Kasumi-1 (cell line): ENCODE measurements at regions not wholly inside any gene's neighbourhood (a gene's known extent, or its start where the extent isn't known, plus 50 kb on each side); places are given as distances from the start of the nearest gene placed in this dataset.
"Not testable (repeated sequence)": the region's sequence is repeated elsewhere in the genome, so short reads cannot be mapped to it uniquely, and the experiment has no call there.

ENCODE experiments used
- DNase-seq, 2 experiments: peaks; one replicate each; lab custom pipeline; 2025; lab: John Stamatoyannopoulos, UW

GRCh38 chr9:21597284-21597683, 115.2 kb upstream of the IFNE start:
- DNase-seq = no peak

GRCh38 chr9:21598749-21599148, 116.6 kb upstream of the IFNE start:
- DNase-seq = no peak

- DNase-seq = peak in 1 of 2 experiments; percentile 1
Measured at GRCh38 chr9:21605489-21605931, 123.4 kb upstream of the IFNE start.

GRCh38 chr9:21607576-21607975, 125.5 kb upstream of the IFNE start:
- DNase-seq = no peak

GRCh38 chr9:21608200-21608599, 126.1 kb upstream of the IFNE start:
- no peak for DNase-seq

GRCh38 chr9:21609506-21609905, 127.4 kb upstream of the IFNE start:
- DNase-seq = no peak

GRCh38 chr9:21611891-21612290, 129.8 kb upstream of the IFNE start:
- DNase-seq = no peak

GRCh38 chr9:21615018-21615417, 132.9 kb upstream of the IFNE start:
- DNase-seq = no peak

GRCh38 chr9:21615446-21615845, 133.3 kb upstream of the IFNE start:
- DNase-seq = no peak

- DNase-seq = no peak
Measured at GRCh38 chr9:21616082-21616778, 134.1 kb upstream of the IFNE start.

GRCh38 chr9:21624675-21625644, 142.8 kb upstream of the IFNE start:
- no peak for DNase-seq

GRCh38 chr9:21626493-21626892, 144.4 kb upstream of the IFNE start:
- no peak for DNase-seq

GRCh38 chr9:21628954-21629353, 146.8 kb upstream of the IFNE start:
- DNase-seq = not testable (repeated sequence)

GRCh38 chr9:21634951-21635350, 152.8 kb upstream of the IFNE start:
- DNase-seq = no peak

- DNase-seq = no peak
Measured at GRCh38 chr9:21638104-21638503, 156.0 kb upstream of the IFNE start.

- DNase-seq = no peak
Measured at GRCh38 chr9:21653091-21653490, 149.3 kb upstream of the MTAP start.

GRCh38 chr9:21653589-21653988, 148.8 kb upstream of the MTAP start:
- no peak for DNase-seq

GRCh38 chr9:21656776-21657674, 145.4 kb upstream of the MTAP start:
- DNase-seq = no peak

GRCh38 chr9:21657966-21658667, 144.3 kb upstream of the MTAP start:
- no peak for DNase-seq

GRCh38 chr9:21660976-21661375, 141.5 kb upstream of the MTAP start:
- no peak for DNase-seq

GRCh38 chr9:21661626-21662025, 140.8 kb upstream of the MTAP start:
- DNase-seq = no peak
